GM13977 (cell line): ENCODE measurements at regions not wholly inside any gene's neighbourhood (a gene's known extent, or its start where the extent isn't known, plus 50 kb on each side); places are given as distances from the start of the nearest gene placed in this dataset.
"Not testable (repeated sequence)": the region's sequence is repeated elsewhere in the genome, so short reads cannot be mapped to it uniquely, and the experiment has no call there.

Experiments used
- DNase-seq: peaks from one replicate; pipeline ENCODE4 v3.0.0; 2012; ENCODE audit warnings: low spot score
- in situ Hi-C: fragments of 300-500 bp; cut with MboI; formaldehyde crosslinking; loops from one replicate; pipeline ENCODE4 v1.12.0; 2022; ENCODE audit warnings: low sequenced_read_pairs, low pct_unique_long_range_greater_than_20kb, mixed read lengths, inconsistent platforms; ENCODE audit not compliant: unreplicated experiment
- TF ChIP-seq, protein P1 (sequence below): IDR thresholded peaks from 2 replicates; pipeline ENCODE4 v1.5.1; 2012; ENCODE audit warnings: mild to moderate bottlenecking, control low read depth; ENCODE audit not compliant: insufficient read depth; ENCODE audit errors: extremely low read depth, missing control alignments

DNA sequence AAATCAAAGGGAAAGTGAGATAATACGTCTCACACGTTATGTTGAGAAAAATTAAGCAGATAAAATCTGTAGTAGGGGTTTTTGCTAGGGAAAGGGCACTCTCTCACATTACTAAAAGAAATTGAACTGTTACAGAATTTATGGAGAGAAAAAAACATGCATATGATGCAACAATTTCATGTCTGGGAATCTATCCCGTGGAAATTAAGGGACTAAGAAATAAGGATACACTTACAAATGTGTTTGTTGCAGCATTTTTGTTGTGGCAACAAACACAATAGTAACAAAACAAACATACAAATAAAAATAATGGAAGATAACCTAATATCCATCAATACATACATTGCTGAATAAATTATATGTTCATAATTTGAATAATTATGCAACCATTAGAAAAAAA is 96.3 kb upstream of the ZBED5 start:
- DNase-seq: no peak
- in situ Hi-C loops: no loop called here
- TF ChIP-seq, protein P1, sequence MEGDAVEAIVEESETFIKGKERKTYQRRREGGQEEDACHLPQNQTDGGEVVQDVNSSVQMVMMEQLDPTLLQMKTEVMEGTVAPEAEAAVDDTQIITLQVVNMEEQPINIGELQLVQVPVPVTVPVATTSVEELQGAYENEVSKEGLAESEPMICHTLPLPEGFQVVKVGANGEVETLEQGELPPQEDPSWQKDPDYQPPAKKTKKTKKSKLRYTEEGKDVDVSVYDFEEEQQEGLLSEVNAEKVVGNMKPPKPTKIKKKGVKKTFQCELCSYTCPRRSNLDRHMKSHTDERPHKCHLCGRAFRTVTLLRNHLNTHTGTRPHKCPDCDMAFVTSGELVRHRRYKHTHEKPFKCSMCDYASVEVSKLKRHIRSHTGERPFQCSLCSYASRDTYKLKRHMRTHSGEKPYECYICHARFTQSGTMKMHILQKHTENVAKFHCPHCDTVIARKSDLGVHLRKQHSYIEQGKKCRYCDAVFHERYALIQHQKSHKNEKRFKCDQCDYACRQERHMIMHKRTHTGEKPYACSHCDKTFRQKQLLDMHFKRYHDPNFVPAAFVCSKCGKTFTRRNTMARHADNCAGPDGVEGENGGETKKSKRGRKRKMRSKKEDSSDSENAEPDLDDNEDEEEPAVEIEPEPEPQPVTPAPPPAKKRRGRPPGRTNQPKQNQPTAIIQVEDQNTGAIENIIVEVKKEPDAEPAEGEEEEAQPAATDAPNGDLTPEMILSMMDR: no peak

- in situ Hi-C loops: no loop called here
- TF ChIP-seq, protein P1: no peak
- no peak for DNase-seq
These were observed 95.0 kb upstream of the ZBED5 start for GRCh38 chr11:10952872-10953271.

DNA sequence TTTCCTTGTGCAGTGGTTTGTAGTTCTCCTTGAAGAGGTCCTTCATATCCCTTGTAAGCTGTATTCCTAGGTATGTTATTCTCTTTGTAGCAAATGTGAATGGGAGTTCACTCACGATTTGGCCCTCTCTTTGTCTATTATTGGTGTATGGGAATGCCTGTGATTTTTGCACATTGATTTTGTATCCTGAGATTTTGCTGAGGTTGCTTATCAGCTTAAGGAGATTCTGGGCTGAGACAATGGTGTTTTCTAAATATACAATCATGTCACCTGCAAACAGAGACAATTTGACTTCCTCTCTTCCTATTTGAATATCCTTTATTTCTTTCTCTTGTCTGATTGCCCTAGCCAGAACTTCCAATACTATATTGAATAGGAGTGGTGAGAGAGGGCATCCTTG is 90.1 kb upstream of the ZBED5 start:
- in situ Hi-C loops: loop anchor here (25.0 kb wide), 1 partner anchor 839 kb away; no protein-coding TSS in a partner anchor
- DNase-seq: not testable (repeated sequence)

DNA sequence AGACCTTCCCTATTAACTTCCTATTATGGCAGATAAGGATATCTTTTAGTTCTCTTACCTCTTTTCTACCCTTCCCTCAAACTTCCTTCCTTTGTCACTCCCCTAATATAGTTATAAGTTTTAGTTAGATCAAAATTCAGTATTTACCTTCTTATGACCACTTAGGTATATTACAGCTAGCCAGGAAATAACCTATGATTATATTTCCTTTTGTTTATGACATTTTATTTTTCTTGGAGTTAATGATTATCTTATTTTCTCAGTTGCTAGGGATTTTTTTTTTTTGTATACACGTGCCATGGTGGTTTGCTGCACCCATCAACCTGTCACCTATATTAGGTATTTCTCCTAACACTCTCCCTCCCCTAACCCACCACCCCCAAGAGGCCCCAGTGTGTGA is 88.2 kb upstream of the ZBED5 start:
- TF ChIP-seq, protein P1: no peak
- no peak for DNase-seq
- in situ Hi-C loops: loop anchor here (25.0 kb wide), 1 partner anchor 841 kb away; no protein-coding TSS in a partner anchor

DNA sequence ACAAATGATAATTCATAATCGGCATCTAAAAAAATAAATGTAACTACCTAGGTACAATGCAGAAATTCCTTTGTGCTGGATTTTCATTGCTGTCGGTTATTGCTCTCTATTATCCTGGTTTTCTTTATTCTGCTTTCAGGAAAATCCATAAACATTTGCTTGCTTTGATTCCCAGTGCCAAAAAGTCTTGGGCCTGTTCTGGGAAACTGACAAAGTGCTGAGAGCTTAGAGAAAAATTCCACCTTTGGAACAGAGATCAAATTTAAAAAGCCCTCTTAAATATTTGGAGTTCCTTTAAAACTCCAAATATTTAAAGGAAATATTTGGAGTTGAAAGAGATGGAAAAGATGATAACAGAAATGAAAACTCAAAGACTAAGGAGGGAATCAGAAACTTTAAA is 87.3 kb upstream of the ZBED5 start:
- in situ Hi-C loops: loop anchor here (25.0 kb wide), 1 partner anchor 842 kb away; no protein-coding TSS in a partner anchor
- TF ChIP-seq, protein P1: no peak
- DNase-seq: no peak

- TF ChIP-seq, protein P1: no peak
- no peak for DNase-seq
- in situ Hi-C loops: loop anchor here (25.0 kb wide), 1 partner anchor 843 kb away; no protein-coding TSS in a partner anchor
These were observed 86.1 kb upstream of the ZBED5 start for GRCh38 chr11:10943968-10944367.

- in situ Hi-C loops: loop anchor here (25.0 kb wide), 1 partner anchor 845 kb away; no protein-coding TSS in a partner anchor
- TF ChIP-seq, protein P1: no peak
- no peak for DNase-seq
These were observed 84.8 kb upstream of the ZBED5 start for GRCh38 chr11:10942620-10943019.
